HEK293 (cell line): ENCODE measurements at regions not wholly inside any gene's neighbourhood (a gene's known extent, or its start where the extent isn't known, plus 50 kb on each side); places are given as distances from the start of the nearest gene placed in this dataset.

Experiments used
- CTCF ChIA-PET: fragments of 350-600 bp; formaldehyde crosslinking; extraction: SDS; loops from one replicate; lab custom pipeline; 2021; ENCODE audit warnings: antibody characterized with exemption; lab: Yijun Ruan, JAX
- POLR2A ChIA-PET: fragments of 300-600 bp; formaldehyde crosslinking; extraction: SDS; loops from one replicate; lab custom pipeline; 2020; ENCODE audit warnings: antibody characterized with exemption, inconsistent platforms; lab: Yijun Ruan, JAX
- H3K27ac ChIP-seq: fragments of 200-500 bp; sonication (Bioruptor generic); 2 replicates; pipeline ENCODE4 v1.5.1; 2014; ENCODE audit warnings: low read depth, low read length, control low read depth, inconsistent platforms; ENCODE audit errors: extremely low read depth
- H3K36me3 ChIP-seq, 2 experiments: fragments of 200-500 bp in 1 of 2; sonication (Bioruptor generic) in 1 of 2; 1 replicate in 1 of 2; 2 replicates in 1 of 2; pipeline ENCODE4 v1.5.1; 2014 to 2017; ENCODE audit warnings: inconsistent platforms in 2 of 2, low read length in 2 of 2; ENCODE audit not compliant: control insufficient read depth in 2 of 2, insufficient read depth in 1 of 2
- H3K4me1 ChIP-seq: fragments of 200-500 bp; sonication (Bioruptor generic); 2 replicates; pipeline ENCODE4 v1.5.1; 2014; ENCODE audit warnings: mild to moderate bottlenecking, low read length, inconsistent platforms; ENCODE audit not compliant: control insufficient read depth, insufficient read depth
- H3K4me3 ChIP-seq: 2 replicates; pipeline ENCODE4 v1.5.1; 2011; ENCODE audit warnings: low read depth, mild to moderate bottlenecking, control low read depth, low read length, moderate library complexity
- H3K9me3 ChIP-seq: fragments of 200-500 bp; sonication (Bioruptor generic); 2 replicates; pipeline ENCODE4 v1.5.1; 2014; ENCODE audit warnings: low read depth, low read length, inconsistent platforms; ENCODE audit not compliant: control insufficient read depth, insufficient read depth
- GLI2 ChIP-seq: fragments of 450-650 bp; formaldehyde crosslinking; IDR thresholded peaks from 2 replicates; pipeline ENCODE4; 2017; ENCODE audit warnings: missing biosample characterization, missing genetic modification characterization, low read depth, borderline replicate concordance
- KLF16 ChIP-seq: fragments of 450-650 bp; formaldehyde crosslinking; IDR thresholded peaks from 2 replicates; pipeline ENCODE4 v1.5.1; 2017; ENCODE audit warnings: missing biosample characterization, missing genetic modification characterization
- KLF7 ChIP-seq: fragments of 450-650 bp; formaldehyde crosslinking; IDR thresholded peaks from 2 replicates; pipeline ENCODE4 v1.5.1; 2016; ENCODE audit warnings: missing biosample characterization, missing genetic modification characterization, borderline replicate concordance
- REPIN1 ChIP-seq: fragments of 450-650 bp; formaldehyde crosslinking; IDR thresholded peaks from 2 replicates; pipeline ENCODE4 v1.5.1; 2017; ENCODE audit warnings: missing biosample characterization, missing genetic modification characterization, low read depth
- ZBTB20 ChIP-seq: fragments of 450-650 bp; formaldehyde crosslinking; IDR thresholded peaks from 2 replicates; pipeline ENCODE4 v1.5.1; 2016; ENCODE audit warnings: missing biosample characterization, missing genetic modification characterization
- ZBTB7A ChIP-seq: fragments of 450-650 bp; formaldehyde crosslinking; IDR thresholded peaks from 2 replicates; pipeline ENCODE4 v1.5.1; 2016; ENCODE audit warnings: low read depth, missing biosample characterization, missing genetic modification characterization
- ZFHX2 ChIP-seq: fragments of 450-650 bp; formaldehyde crosslinking; conservative IDR thresholded peaks from 2 replicates; pipeline ENCODE4 v1.5.1; 2016; ENCODE audit warnings: missing biosample characterization, missing genetic modification characterization
- ZNF221 ChIP-seq: fragments of 450-650 bp; formaldehyde crosslinking; IDR thresholded peaks from 2 replicates; pipeline ENCODE4 v1.5.1; 2017; ENCODE audit warnings: missing biosample characterization, missing genetic modification characterization, borderline replicate concordance
- ZNF23 ChIP-seq: fragments of 450-650 bp; formaldehyde crosslinking; IDR thresholded peaks from 2 replicates; pipeline ENCODE4 v1.5.1; 2016; ENCODE audit warnings: missing biosample characterization, missing genetic modification characterization, borderline replicate concordance
- ZNF266 ChIP-seq: fragments of 450-650 bp; formaldehyde crosslinking; IDR thresholded peaks from 2 replicates; pipeline ENCODE4 v1.5.1; 2016; ENCODE audit warnings: missing biosample characterization, missing genetic modification characterization, low read depth
- ZNF341 ChIP-seq: fragments of 450-650 bp; formaldehyde crosslinking; IDR thresholded peaks from 2 replicates; pipeline ENCODE4; 2016; ENCODE audit warnings: low read depth, missing biosample characterization, missing genetic modification characterization
- ZNF510 ChIP-seq: fragments of 450-650 bp; formaldehyde crosslinking; IDR thresholded peaks from 2 replicates; pipeline ENCODE4 v1.5.1; 2018; ENCODE audit warnings: mild to moderate bottlenecking, missing genetic modification characterization, missing biosample characterization; ENCODE audit not compliant: insufficient replicate concordance
- ZNF530 ChIP-seq: fragments of 450-650 bp; formaldehyde crosslinking; IDR thresholded peaks from 2 replicates; pipeline ENCODE4 v1.5.1; 2016; ENCODE audit warnings: low read depth, missing biosample characterization, missing genetic modification characterization
- ZNF621 ChIP-seq: fragments of 450-650 bp; formaldehyde crosslinking; IDR thresholded peaks from 2 replicates; pipeline ENCODE4 v1.5.1; 2017; ENCODE audit warnings: missing biosample characterization, missing genetic modification characterization
- ZNF837 ChIP-seq: fragments of 450-650 bp; formaldehyde crosslinking; IDR thresholded peaks from 2 replicates; pipeline ENCODE4 v1.5.1; 2016; ENCODE audit warnings: missing biosample characterization, missing genetic modification characterization
- TF ChIP-seq, protein P1 (sequence below): fragments of 450-650 bp; formaldehyde crosslinking; IDR thresholded peaks from 2 replicates; pipeline ENCODE4 v1.5.1; 2016; ENCODE audit warnings: missing biosample characterization, missing genetic modification characterization
- TF ChIP-seq, protein P2 (sequence below): fragments of 450-650 bp; formaldehyde crosslinking; IDR thresholded peaks from 2 replicates; pipeline ENCODE4 v1.5.1; 2016; ENCODE audit warnings: missing biosample characterization, missing genetic modification characterization
- TF ChIP-seq, protein P3 (sequence below): fragments of 450-650 bp; formaldehyde crosslinking; IDR thresholded peaks from 2 replicates; pipeline ENCODE4 v1.5.1; 2017; ENCODE audit warnings: missing biosample characterization, missing genetic modification characterization
- TF ChIP-seq, protein P4 (sequence below): fragments of 450-650 bp; IDR thresholded peaks from 2 replicates; pipeline ENCODE4 v1.5.1; 2018; ENCODE audit warnings: missing biosample characterization, mild to moderate bottlenecking, missing genetic modification characterization
- TF ChIP-seq, protein P5 (sequence below): fragments of 450-650 bp; IDR thresholded peaks from 2 replicates; pipeline ENCODE4 v1.5.1; 2018; ENCODE audit warnings: missing biosample characterization, missing genetic modification characterization
- TF ChIP-seq, protein P6 (sequence below): fragments of 450-650 bp; formaldehyde crosslinking; IDR thresholded peaks from 2 replicates; pipeline ENCODE4 v1.5.1; 2017; ENCODE audit warnings: missing biosample characterization, missing genetic modification characterization
- TF ChIP-seq, protein P7 (sequence below): fragments of 450-650 bp; formaldehyde crosslinking; IDR thresholded peaks from 2 replicates; pipeline ENCODE4 v1.5.1; 2016; ENCODE audit warnings: missing biosample characterization, missing genetic modification characterization

DNA sequence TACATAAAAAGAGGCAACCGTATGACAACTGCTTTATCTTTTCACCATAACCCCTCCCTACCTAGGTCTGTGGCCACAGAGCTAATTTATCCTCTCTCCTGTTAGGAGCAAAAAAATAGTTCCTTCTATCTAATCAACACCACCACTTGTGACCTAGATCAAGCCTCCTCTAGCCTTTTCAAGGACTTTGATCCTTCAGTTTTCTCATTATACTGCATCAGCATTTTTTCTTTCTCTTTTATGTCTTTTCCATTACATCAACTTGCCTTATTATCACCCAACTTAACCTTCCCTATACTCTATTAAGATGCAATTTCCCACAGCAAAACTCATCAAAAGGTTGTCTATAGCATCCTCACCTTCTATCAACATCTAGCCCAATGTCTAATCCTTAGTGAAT is 211.0 kb downstream of the ANKRD50 start:
- TF ChIP-seq, protein P1, sequence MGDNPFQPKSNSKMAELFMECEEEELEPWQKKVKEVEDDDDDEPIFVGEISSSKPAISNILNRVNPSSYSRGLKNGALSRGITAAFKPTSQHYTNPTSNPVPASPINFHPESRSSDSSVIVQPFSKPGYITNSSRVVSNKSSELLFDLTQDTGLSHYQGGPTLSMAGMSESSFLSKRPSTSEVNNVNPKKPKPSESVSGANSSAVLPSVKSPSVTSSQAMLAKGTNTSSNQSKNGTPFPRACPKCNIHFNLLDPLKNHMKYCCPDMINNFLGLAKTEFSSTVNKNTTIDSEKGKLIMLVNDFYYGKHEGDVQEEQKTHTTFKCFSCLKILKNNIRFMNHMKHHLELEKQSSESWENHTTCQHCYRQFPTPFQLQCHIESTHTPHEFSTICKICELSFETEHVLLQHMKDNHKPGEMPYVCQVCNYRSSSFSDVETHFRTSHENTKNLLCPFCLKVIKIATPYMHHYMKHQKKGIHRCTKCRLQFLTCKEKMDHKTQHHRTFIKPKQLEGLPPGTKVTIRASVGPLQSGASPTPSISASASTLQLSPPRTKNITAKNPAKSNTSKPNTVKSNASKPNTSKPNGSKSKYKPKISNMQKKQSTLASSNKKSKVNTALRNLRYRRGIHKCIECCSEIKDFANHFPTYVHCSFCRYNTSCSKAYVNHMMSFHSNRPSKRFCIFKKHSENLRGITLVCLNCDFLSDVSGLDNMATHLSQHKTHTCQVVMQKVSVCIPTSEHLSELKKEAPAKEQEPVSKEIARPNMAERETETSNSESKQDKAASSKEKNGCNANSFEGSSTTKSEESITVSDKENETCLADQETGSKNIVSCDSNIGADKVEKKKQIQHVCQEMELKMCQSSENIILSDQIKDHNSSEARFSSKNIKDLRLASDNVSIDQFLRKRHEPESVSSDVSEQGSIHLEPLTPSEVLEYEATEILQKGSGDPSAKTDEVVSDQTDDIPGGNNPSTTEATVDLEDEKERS (tag by site-specific recombination) = no peak
- TF ChIP-seq, protein P2, sequence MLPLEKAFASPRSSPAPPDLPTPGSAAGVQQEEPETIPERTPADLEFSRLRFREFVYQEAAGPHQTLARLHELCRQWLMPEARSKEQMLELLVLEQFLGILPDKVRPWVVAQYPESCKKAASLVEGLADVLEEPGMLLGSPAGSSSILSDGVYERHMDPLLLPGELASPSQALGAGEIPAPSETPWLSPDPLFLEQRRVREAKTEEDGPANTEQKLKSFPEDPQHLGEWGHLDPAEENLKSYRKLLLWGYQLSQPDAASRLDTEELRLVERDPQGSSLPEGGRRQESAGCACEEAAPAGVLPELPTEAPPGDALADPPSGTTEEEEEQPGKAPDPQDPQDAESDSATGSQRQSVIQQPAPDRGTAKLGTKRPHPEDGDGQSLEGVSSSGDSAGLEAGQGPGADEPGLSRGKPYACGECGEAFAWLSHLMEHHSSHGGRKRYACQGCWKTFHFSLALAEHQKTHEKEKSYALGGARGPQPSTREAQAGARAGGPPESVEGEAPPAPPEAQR = no peak
- no peak for TF ChIP-seq ZNF530 (tag by site-specific recombination)
- TF ChIP-seq ZBTB20 (tag by site-specific recombination) = no peak
- no peak for TF ChIP-seq ZNF621 (tag by site-specific recombination)
- POLR2A ChIA-PET = no interaction called here
- no peaks in the 10 kb centered on the region for H3K4me1 ChIP-seq
- no peak overlapping the region for H3K27ac ChIP-seq
- CTCF ChIA-PET = no interaction called here
- no peak overlapping the region for H3K4me3 ChIP-seq
- no peaks in the 10 kb centered on the region for H3K9me3 ChIP-seq
- H3K36me3 ChIP-seq = no peaks in the 10 kb centered on the region

DNA sequence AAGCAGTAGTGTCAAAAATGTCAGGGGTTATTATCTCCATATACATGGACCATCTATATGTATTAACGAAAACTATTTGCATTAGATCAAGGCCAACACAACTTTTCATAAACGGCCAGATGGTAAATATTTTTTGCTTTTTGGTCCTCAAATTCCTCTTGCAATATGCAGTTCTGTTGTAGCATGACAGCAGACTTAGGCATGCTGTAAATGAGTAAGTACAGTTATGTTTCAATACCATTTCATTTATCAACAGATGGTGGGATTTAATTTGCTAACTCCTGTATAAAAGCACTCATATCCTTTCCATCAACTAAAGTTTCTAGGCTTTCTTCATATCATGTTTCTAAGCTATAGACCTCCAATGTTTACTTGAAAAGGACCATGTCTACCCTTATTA is 208.1 kb downstream of the ANKRD50 start:
- Histone ChIP-seq H3K36me3 (no peaks in the 10 kb centered on the region), H3K27ac (no peak overlapping the region), H3K4me1 (no peaks in the 10 kb centered on the region), H3K4me3 (no peak overlapping the region), H3K9me3 (no peaks in the 10 kb centered on the region)
- POLR2A ChIA-PET = no interaction called here
- CTCF ChIA-PET = no interaction called here
- no peak for TF ChIP-seq ZNF266
- no peak for TF ChIP-seq ZNF341
- no peak for TF ChIP-seq ZNF510 (tag by site-specific recombination)
- TF ChIP-seq, protein P3, sequence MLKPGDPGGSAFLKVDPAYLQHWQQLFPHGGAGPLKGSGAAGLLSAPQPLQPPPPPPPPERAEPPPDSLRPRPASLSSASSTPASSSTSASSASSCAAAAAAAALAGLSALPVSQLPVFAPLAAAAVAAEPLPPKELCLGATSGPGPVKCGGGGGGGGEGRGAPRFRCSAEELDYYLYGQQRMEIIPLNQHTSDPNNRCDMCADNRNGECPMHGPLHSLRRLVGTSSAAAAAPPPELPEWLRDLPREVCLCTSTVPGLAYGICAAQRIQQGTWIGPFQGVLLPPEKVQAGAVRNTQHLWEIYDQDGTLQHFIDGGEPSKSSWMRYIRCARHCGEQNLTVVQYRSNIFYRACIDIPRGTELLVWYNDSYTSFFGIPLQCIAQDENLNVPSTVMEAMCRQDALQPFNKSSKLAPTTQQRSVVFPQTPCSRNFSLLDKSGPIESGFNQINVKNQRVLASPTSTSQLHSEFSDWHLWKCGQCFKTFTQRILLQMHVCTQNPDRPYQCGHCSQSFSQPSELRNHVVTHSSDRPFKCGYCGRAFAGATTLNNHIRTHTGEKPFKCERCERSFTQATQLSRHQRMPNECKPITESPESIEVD (tag by site-specific recombination) = no peak
- TF ChIP-seq, protein P4, sequence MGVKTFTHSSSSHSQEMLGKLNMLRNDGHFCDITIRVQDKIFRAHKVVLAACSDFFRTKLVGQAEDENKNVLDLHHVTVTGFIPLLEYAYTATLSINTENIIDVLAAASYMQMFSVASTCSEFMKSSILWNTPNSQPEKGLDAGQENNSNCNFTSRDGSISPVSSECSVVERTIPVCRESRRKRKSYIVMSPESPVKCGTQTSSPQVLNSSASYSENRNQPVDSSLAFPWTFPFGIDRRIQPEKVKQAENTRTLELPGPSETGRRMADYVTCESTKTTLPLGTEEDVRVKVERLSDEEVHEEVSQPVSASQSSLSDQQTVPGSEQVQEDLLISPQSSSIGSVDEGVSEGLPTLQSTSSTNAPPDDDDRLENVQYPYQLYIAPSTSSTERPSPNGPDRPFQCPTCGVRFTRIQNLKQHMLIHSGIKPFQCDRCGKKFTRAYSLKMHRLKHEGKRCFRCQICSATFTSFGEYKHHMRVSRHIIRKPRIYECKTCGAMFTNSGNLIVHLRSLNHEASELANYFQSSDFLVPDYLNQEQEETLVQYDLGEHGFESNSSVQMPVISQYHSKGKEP (tag by site-specific recombination) = no peak
- TF ChIP-seq ZFHX2 (tag by site-specific recombination) = no peak
- no peak for TF ChIP-seq ZNF221 (tag by site-specific recombination)
- no peak for TF ChIP-seq ZNF837 (tag by site-specific recombination)
- TF ChIP-seq KLF16 = no peak
- TF ChIP-seq, protein P5, sequence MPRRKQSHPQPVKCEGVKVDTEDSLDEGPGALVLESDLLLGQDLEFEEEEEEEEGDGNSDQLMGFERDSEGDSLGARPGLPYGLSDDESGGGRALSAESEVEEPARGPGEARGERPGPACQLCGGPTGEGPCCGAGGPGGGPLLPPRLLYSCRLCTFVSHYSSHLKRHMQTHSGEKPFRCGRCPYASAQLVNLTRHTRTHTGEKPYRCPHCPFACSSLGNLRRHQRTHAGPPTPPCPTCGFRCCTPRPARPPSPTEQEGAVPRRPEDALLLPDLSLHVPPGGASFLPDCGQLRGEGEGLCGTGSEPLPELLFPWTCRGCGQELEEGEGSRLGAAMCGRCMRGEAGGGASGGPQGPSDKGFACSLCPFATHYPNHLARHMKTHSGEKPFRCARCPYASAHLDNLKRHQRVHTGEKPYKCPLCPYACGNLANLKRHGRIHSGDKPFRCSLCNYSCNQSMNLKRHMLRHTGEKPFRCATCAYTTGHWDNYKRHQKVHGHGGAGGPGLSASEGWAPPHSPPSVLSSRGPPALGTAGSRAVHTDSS (tag by site-specific recombination) = no peak
- TF ChIP-seq, protein P6, sequence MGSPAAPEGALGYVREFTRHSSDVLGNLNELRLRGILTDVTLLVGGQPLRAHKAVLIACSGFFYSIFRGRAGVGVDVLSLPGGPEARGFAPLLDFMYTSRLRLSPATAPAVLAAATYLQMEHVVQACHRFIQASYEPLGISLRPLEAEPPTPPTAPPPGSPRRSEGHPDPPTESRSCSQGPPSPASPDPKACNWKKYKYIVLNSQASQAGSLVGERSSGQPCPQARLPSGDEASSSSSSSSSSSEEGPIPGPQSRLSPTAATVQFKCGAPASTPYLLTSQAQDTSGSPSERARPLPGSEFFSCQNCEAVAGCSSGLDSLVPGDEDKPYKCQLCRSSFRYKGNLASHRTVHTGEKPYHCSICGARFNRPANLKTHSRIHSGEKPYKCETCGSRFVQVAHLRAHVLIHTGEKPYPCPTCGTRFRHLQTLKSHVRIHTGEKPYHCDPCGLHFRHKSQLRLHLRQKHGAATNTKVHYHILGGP (tag by site-specific recombination) = no peak
- no peak for TF ChIP-seq REPIN1
- TF ChIP-seq, protein P7, sequence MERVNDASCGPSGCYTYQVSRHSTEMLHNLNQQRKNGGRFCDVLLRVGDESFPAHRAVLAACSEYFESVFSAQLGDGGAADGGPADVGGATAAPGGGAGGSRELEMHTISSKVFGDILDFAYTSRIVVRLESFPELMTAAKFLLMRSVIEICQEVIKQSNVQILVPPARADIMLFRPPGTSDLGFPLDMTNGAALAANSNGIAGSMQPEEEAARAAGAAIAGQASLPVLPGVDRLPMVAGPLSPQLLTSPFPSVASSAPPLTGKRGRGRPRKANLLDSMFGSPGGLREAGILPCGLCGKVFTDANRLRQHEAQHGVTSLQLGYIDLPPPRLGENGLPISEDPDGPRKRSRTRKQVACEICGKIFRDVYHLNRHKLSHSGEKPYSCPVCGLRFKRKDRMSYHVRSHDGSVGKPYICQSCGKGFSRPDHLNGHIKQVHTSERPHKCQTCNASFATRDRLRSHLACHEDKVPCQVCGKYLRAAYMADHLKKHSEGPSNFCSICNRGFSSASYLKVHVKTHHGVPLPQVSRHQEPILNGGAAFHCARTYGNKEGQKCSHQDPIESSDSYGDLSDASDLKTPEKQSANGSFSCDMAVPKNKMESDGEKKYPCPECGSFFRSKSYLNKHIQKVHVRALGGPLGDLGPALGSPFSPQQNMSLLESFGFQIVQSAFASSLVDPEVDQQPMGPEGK (tag by site-specific recombination) = no peak
- no peak for TF ChIP-seq ZNF23 (tag by site-specific recombination)
- TF ChIP-seq KLF7 = no peak
- no peak for TF ChIP-seq GLI2
- no peak for TF ChIP-seq ZBTB7A (tag by site-specific recombination)
